ENCODE measurements at regions not wholly inside any gene's neighbourhood (a gene's known extent, or its start where the extent isn't known, plus 50 kb on each side); places are given as distances from the start of the nearest gene placed in this dataset.

- DNase-seq = no peak
These were observed 195.5 kb downstream of the ZNF330 start for GRCh38 chr4:141416219-141416618.

DNA sequence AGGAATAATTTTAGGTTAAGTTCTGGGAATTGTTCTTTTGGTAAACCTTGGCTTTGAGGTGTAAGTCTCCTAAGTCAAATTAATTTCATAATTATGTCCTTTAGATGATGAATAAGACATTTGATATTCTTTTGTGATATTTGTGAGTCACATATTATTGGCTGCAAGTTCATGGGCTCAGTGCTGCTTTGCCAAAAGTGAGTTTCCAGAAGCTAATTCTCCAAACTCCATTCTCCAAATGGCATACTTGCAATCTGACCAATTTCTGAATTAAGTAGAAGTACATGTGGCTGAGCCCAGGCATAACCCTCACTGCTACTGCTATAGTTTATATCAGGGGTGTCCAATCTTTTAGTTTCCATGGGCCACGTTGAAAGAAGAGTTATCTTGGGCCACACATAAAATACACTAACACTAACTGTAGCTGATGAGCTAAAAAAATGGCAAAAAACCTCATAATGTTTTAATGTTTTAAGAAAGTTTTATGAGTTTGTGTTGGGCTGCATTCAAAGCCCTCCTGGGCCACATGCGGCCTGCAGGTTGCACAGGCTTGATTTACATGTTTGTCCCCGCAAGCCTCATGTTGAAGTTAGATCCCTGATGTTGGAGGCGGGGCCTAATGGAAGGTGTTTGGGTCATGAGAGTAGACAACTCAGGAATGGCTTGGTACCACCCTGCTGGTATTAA is 196.1 kb downstream of the ZNF330 start:
- ChIA-PET CTCF (no interaction called here), POLR2A (no interaction called here)
- 73% methylated on average over 4 of the region's 4 CpGs for WGBS (ENCODE audit: low lambda C conversion rate)
- Histone ChIP-seq H3K9me3 (no peaks in the 10 kb centered on the region), H3K4me3 (ENCODE audit: low read depth in 2 of 2, low read length in 1 of 2) (no peak overlapping the region), H3K27me3 (ENCODE audit: insufficient read depth) (no peaks in the 10 kb centered on the region), H2AFZ (ENCODE audit: low read depth) (no peak overlapping the region), H3F3A (replicated peaks; ENCODE audit: insufficient read depth) (peaks cover 3% of the 10 kb centered on the region), H4K20me1 (ENCODE audit: insufficient read depth) (no peaks in the 10 kb centered on the region), H3K27ac (ENCODE audit: low read depth in 2 of 2, low read length in 1 of 2) (no peak overlapping the region), H3K9ac (no peak overlapping the region), H3K4me2 (no peak overlapping the region), H3K4me1 (ENCODE audit: control insufficient read depth in 1 of 2, insufficient read depth in 2 of 2, low read depth in 1 of 2, low read length in 1 of 2) (peaks cover 0 to 3% of the 10 kb centered on the region in 2 experiments; a peak in 2 of 4 replicates), H3K36me3 (replicated peaks in 1 of 2; ENCODE audit: control insufficient read depth in 1 of 2, insufficient read depth in 2 of 2, low read length in 1 of 2) (no peaks in the 10 kb centered on the region), H3K79me2 (ENCODE audit: insufficient read depth) (no peaks in the 10 kb centered on the region), H3K9me2 (no peaks in the 10 kb centered on the region)
- no peak for TF ChIP-seq JUND (IDR thresholded peaks at IDR 0.05)
- TF ChIP-seq NRF1 (IDR thresholded peaks at IDR 0.05; ENCODE audit: low read depth, low read length) = no peak
- no peak for TF ChIP-seq NFIC (IDR thresholded peaks at IDR 0.05; ENCODE audit: borderline replicate concordance)
- TF ChIP-seq TEAD4 (IDR thresholded peaks at IDR 0.05; ENCODE audit: borderline replicate concordance, insufficient read depth) = no peak
- no peak for TF ChIP-seq TAF1 (IDR thresholded peaks at IDR 0.05; ENCODE audit: borderline replicate concordance, low read depth, low read length)
- TF ChIP-seq TCF12 (IDR thresholded peaks at IDR 0.05) = no peak
- no peak for TF ChIP-seq EP300 (IDR thresholded peaks at IDR 0.05; ENCODE audit: borderline replicate concordance in 1 of 2, low read depth in 1 of 2, low read length in 1 of 2)
- TF ChIP-seq REST (IDR thresholded peaks at IDR 0.05; ENCODE audit: low read depth, low read length) = no peak
- DNase-seq = no peak

More at GRCh38 chr4:141416219-141416618, 195.5 kb downstream of the ZNF330 start:
- no peaks in the 10 kb centered on the region for H4K20me1 ChIP-seq (ENCODE audit: insufficient read depth)
- H3F3A ChIP-seq (replicated peaks; ENCODE audit: insufficient read depth) = peaks cover 3% of the 10 kb centered on the region
- TF ChIP-seq TCF12 (IDR thresholded peaks at IDR 0.05) (no peak), PBX3 (IDR thresholded peaks at IDR 0.05) (no peak)
- no peaks in the 10 kb centered on the region for H3K9me3 ChIP-seq
- H3K9ac ChIP-seq = no peak overlapping the region
- no peaks in the 10 kb centered on the region for H3K79me2 ChIP-seq (ENCODE audit: insufficient read depth)
- H3K9me2 ChIP-seq = no peaks in the 10 kb centered on the region
- peaks cover 0 to 3% of the 10 kb centered on the region in 2 experiments; a peak in 2 of 4 replicates for H3K4me1 ChIP-seq (ENCODE audit: control insufficient read depth in 1 of 2, insufficient read depth in 2 of 2, low read depth in 1 of 2, low read length in 1 of 2)
- H2AFZ ChIP-seq (ENCODE audit: low read depth) = no peak overlapping the region; the same call in 1 of the 2 replicates
- no peaks in the 10 kb centered on the region for H3K36me3 ChIP-seq (replicated peaks in 1 of 2; ENCODE audit: control insufficient read depth in 1 of 2, insufficient read depth in 2 of 2, low read length in 1 of 2)
- POLR2A ChIA-PET = no interaction called here
- no peak overlapping the region for H3K27ac ChIP-seq (ENCODE audit: low read depth in 2 of 2, low read length in 1 of 2)
- no peak overlapping the region for H3K4me2 ChIP-seq
- CTCF ChIA-PET = no interaction called here
- H3K27me3 ChIP-seq (ENCODE audit: insufficient read depth) = no peaks in the 10 kb centered on the region
- WGBS (ENCODE audit: low lambda C conversion rate) = 81% methylated on average over 2 of the region's 2 CpGs
- H3K4me3 ChIP-seq (ENCODE audit: low read depth in 2 of 2, low read length in 1 of 2) = no peak overlapping the region

All from SK-N-SH (cell line).